RWPE1 (cell line): ENCODE measurements at regions not wholly inside any gene's neighbourhood (a gene's known extent, or its start where the extent isn't known, plus 50 kb on each side); places are given as distances from the start of the nearest gene placed in this dataset.
"Not testable (repeated sequence)": the region's sequence is repeated elsewhere in the genome, so short reads cannot be mapped to it uniquely, and the experiment has no call there.

Experiments
- CTCF ChIA-PET: fragments of 350-600 bp; sonication (Branson Sonifier 250); formaldehyde crosslinking; extraction: SDS; loops from one replicate; lab custom pipeline; 2021; lab: Yijun Ruan, JAX
- POLR2A ChIA-PET: fragments of 400-600 bp; formaldehyde crosslinking; extraction: SDS; loops from one replicate; lab custom pipeline; 2020; ENCODE audit warnings: antibody characterized with exemption; ENCODE audit not compliant: low non-redundant PET; lab: Yijun Ruan, JAX
- DNase-seq: peaks from one replicate; pipeline ENCODE4 v3.0.0; 2012; ENCODE audit warnings: low spot score
- H3K27ac ChIP-seq: fragments of 450-650 bp; 2 replicates; pipeline ENCODE4 v1.5.1; 2017
- TF ChIP-seq, protein P1 (sequence below): fragments of 450-650 bp; conservative IDR thresholded peaks from 2 replicates; pipeline ENCODE4 v1.5.1; 2017; ENCODE audit warnings: low read depth, mild to moderate bottlenecking

GRCh38 chr10:81177651-81178244 lies 640.0 kb downstream of the SH2D4B start:
- TF ChIP-seq, protein P1, sequence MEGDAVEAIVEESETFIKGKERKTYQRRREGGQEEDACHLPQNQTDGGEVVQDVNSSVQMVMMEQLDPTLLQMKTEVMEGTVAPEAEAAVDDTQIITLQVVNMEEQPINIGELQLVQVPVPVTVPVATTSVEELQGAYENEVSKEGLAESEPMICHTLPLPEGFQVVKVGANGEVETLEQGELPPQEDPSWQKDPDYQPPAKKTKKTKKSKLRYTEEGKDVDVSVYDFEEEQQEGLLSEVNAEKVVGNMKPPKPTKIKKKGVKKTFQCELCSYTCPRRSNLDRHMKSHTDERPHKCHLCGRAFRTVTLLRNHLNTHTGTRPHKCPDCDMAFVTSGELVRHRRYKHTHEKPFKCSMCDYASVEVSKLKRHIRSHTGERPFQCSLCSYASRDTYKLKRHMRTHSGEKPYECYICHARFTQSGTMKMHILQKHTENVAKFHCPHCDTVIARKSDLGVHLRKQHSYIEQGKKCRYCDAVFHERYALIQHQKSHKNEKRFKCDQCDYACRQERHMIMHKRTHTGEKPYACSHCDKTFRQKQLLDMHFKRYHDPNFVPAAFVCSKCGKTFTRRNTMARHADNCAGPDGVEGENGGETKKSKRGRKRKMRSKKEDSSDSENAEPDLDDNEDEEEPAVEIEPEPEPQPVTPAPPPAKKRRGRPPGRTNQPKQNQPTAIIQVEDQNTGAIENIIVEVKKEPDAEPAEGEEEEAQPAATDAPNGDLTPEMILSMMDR: no peak
- ChIA-PET POLR2A (no interaction called here), CTCF (no interaction called here)
- DNase-seq: no peak
- no peak overlapping the region for H3K27ac ChIP-seq

DNA sequence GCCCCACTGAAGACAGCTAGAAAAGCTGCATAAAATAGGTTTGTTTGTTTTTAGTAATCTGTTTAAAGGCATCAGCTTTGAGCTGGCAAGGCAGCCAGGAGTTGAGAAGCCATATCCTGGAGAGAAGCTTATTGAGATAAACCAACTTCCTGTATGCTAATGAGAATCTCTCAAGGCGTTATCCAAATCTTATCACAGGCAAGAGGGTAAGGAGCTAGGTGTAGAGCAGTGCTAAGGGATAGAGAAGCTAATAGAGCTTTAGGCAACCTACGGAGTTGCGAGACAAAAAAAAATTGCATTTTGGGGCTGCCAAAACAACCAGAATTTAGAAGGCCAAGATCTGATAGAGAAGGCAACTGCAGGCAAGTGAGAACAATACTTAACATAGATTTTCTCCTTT lies 641.6 kb downstream of the SH2D4B start:
- no peak for DNase-seq
- TF ChIP-seq, protein P1: no peak
- no peak overlapping the region for H3K27ac ChIP-seq
- ChIA-PET CTCF (interaction anchor here (0.5 to 1.1 kb wide), 8 partner anchors 63 to 516 kb away, joined by 3 to 7 read pairs (median 3); no protein-coding TSS in a partner anchor), POLR2A (no interaction called here)

- H3K27ac ChIP-seq: no peak overlapping the region
- TF ChIP-seq, protein P1: peak; percentile 48
- ChIA-PET CTCF (interaction anchor here (0.5 to 1.1 kb wide), 9 partner anchors 64 to 517 kb away, joined by 3 to 7 read pairs (median 3); no protein-coding TSS in a partner anchor), POLR2A (no interaction called here)
- no peak for DNase-seq
Observed at GRCh38 chr10:81179805-81180452, 642.2 kb downstream of the SH2D4B start.

- H3K27ac ChIP-seq: no peak overlapping the region
- TF ChIP-seq, protein P1: no peak
- CTCF ChIA-PET: no interaction called here
- POLR2A ChIA-PET: no interaction called here
- no peak for DNase-seq
Observed at GRCh38 chr10:81182296-81182695, 644.6 kb downstream of the SH2D4B start.

- DNase-seq: no peak
- ChIA-PET CTCF (interaction anchor here (0.6 kb wide), 1 partner anchor 239 kb away, joined by 3 read pairs; no protein-coding TSS in a partner anchor), POLR2A (no interaction called here)
- no peak overlapping the region for H3K27ac ChIP-seq
- TF ChIP-seq, protein P1: no peak
Observed at GRCh38 chr10:81192221-81192788, 654.6 kb downstream of the SH2D4B start.

DNA sequence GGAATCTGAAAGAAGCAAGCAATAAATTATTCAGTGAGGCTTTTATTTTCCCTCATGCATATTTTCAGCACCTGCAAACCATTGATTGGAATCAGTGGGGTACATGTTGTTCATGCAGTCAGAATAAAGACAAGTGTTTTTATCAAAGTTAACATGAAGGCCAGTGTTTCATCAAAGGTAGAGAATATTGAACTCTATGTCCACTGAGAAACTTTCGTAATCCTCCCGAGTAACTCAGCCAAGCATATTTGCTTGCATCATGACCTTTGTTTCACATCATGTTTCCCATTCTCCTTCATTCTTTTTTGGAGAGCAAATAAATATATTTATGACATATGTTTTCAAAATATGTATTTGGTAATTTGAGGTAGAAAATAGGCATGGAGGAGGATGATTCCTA lies 663.1 kb downstream of the SH2D4B start:
- ChIA-PET CTCF (no interaction called here), POLR2A (no interaction called here)
- H3K27ac ChIP-seq: no peak overlapping the region
- TF ChIP-seq, protein P1: no peak
- DNase-seq: no peak

DNA sequence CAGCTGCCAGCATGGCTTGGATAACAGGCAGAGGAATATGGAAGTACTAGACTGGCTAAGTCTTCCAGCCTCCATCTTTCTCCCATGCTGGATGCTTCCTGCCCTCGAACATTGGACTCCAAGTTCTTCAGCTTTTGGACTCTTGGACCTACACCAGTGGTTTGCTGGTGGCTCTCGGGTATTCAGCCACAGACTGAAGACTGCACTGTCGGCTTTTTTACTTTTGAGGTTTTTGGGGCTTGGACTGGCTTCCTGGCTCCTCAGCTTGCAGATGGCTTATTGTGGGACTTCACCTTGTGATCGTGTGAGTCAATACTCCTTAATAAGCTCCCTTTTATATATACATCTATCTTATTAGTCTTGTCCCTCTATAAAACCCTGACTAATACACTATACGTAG lies 667.6 kb upstream of the NRG3 start:
- CTCF ChIA-PET, H3K27ac ChIP-seq, DNase-seq, POLR2A ChIA-PET: not testable (repeated sequence)
